Esophagus muscularis mucosa (tissue), 4 donors: ENCODE measurements at regions not wholly inside any gene's neighbourhood (a gene's known extent, or its start where the extent isn't known, plus 50 kb on each side); places are given as distances from the start of the nearest gene placed in this dataset.

Experiments
- EP300 ChIP-seq: sonication (generic); formaldehyde crosslinking; IDR thresholded peaks from one replicate; pipeline ENCODE4 v1.6.1; 2017; ENCODE audit warnings: antibody characterized with exemption
- POLR2A ChIP-seq: fragments of 450-650 bp; IDR thresholded peaks from one replicate; pipeline ENCODE4 v1.6.1; 2017; ENCODE audit warnings: antibody characterized with exemption, moderate library complexity, mild to moderate bottlenecking, low read depth
- POLR2AphosphoS5 ChIP-seq, 2 donors: sonication (generic); formaldehyde crosslinking; IDR thresholded peaks; one replicate each; pipeline ENCODE4 v1.6.1; 2017; ENCODE audit warnings: antibody characterized with exemption in 2 of 2
- TF ChIP-seq, protein P1 (sequence below), 3 experiments: fragments of 200-600 bp in 2 of 3; fragments of 450-650 bp in 1 of 3; sonication (generic) in 2 of 3; IDR thresholded peaks; one replicate each; pipeline ENCODE4 v1.5.1; 2017 to 2019; ENCODE audit warnings: antibody characterized with exemption in 3 of 3, mild to moderate bottlenecking in 2 of 3, moderate library complexity in 1 of 3

DNA sequence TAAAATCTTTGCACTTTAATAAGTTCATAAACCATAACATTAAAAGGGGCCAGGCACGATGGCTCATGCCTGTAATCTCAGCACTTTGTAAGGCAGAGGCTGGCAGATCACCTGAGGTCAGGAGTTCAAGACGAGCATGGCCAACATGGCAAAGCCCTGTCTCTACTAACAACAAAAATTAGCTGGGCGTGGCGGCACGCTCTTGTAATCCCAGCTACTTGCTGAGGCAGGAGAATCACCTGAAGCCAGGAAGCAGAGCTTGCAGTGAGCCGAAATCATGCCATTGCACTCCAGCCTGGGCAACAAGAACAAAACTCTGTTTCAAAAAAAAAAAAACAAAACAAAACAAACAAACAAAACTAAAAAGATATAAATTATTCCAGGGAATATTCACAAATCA, 595.2 kb upstream of the LCORL start:
- TF ChIP-seq, protein P1, sequence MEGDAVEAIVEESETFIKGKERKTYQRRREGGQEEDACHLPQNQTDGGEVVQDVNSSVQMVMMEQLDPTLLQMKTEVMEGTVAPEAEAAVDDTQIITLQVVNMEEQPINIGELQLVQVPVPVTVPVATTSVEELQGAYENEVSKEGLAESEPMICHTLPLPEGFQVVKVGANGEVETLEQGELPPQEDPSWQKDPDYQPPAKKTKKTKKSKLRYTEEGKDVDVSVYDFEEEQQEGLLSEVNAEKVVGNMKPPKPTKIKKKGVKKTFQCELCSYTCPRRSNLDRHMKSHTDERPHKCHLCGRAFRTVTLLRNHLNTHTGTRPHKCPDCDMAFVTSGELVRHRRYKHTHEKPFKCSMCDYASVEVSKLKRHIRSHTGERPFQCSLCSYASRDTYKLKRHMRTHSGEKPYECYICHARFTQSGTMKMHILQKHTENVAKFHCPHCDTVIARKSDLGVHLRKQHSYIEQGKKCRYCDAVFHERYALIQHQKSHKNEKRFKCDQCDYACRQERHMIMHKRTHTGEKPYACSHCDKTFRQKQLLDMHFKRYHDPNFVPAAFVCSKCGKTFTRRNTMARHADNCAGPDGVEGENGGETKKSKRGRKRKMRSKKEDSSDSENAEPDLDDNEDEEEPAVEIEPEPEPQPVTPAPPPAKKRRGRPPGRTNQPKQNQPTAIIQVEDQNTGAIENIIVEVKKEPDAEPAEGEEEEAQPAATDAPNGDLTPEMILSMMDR (IDR thresholded peaks at IDR 0.05), result no peak
- TF ChIP-seq EP300, result no peak
- no peak for TF ChIP-seq POLR2A
- no peak for TF ChIP-seq POLR2AphosphoS5 (IDR thresholded peaks at IDR 0.05)
